ENCODE measurements at regions not wholly inside any gene's neighbourhood (a gene's known extent, or its start where the extent isn't known, plus 50 kb on each side); places are given as distances from the start of the nearest gene placed in this dataset.
"Not testable (repeated sequence)": the region's sequence is repeated elsewhere in the genome, so short reads cannot be mapped to it uniquely, and the experiment has no call there.

GRCh38 chr2:106009096-106009495 is 185.0 kb downstream of the UXS1 start:
- DNase-seq (ENCODE audit: low read depth), result no peak

GRCh38 chr2:106004851-106005250 is 189.2 kb downstream of the UXS1 start:
- no peak for DNase-seq (ENCODE audit: low read depth)

GRCh38 chr2:105999211-105999989 is 194.7 kb downstream of the UXS1 start:
- no peak for DNase-seq (ENCODE audit: low read depth)

GRCh38 chr2:105997711-105998110 is 196.4 kb downstream of the UXS1 start:
- no peak for DNase-seq (ENCODE audit: low read depth)

DNA sequence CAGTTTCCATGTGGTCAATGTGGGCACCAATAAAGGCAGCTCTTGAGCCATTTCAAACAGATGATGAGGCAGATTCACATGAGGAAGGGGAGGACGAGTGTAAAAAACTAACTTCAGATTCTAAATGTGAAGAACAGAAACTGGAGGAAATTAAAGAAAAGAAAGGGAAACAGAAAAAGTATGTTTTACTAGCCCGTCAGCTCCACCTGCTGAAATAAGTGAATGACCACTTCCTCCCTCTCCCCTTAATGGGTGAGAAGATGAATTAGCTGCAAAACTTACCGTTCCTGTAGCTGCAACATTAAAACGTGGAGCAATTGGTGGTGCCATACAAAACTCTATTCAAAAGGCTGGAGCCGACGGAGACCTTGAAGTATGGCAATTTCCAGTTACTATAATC is 203.5 kb downstream of the UXS1 start:
- DNase-seq (ENCODE audit: low read depth), result no peak

DNA sequence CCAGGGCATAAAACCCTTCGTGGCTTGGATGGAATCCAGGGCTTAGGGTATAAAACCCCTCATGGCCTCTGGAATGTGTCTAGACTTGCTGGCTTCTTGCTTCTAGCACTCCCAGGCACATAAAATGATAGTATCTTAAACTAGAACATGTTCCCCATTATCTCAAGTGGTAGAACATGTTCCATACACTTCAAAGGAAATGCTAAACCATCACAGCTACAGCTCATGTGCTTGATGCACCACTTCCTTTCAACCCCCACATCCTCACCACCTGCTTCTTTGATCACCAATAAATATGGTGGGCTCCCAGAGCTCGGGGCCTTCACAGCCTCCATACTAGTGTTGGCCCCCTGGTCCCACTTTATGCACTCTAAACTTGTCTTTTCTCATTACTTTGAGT is 204.3 kb downstream of the UXS1 start:
- not testable (repeated sequence) for DNase-seq (ENCODE audit: low read depth)

DNA sequence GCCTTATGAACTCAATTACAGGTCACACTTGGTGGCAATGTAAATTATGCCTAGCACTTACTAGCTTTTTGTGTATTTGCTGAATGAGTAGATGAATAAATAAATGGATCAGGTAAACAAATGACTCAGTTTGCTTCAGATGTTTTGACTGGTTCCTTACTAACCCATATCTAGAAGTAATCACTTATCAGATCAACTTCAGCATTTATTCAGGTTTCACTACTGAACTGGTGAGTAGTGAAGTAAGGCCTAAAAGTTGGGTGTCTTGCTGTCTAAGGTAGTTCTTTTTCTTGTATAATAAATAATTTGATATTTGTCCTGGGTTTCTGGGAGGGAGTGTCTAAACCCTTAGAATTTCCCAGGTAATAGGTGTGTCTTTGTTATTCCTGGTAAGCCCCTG is 205.0 kb downstream of the UXS1 start:
- no peak for DNase-seq (ENCODE audit: low read depth)

GRCh38 chr2:105977807-105978206 is 216.3 kb downstream of the UXS1 start:
- DNase-seq (ENCODE audit: low read depth), result no peak

DNA sequence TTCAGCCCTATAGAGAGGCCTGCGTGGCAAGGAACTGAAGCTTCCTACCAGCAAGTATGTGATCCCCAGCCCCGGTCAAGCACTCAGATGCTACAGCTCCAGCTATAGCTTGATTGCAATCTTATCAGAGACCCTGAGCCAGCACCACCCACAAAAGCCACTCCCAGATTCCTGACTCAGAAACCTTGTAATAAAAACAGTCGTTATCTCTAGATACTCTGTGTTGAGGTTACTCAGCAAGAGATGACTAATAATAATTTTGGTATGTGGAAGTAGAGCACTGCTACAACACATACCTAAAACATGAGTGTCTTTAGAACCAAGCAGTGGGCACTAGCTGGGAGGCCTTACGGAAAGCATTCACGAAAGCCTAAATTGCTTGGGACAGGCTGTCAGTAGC is 216.9 kb downstream of the UXS1 start:
- no peak for DNase-seq (ENCODE audit: low read depth)

DNA sequence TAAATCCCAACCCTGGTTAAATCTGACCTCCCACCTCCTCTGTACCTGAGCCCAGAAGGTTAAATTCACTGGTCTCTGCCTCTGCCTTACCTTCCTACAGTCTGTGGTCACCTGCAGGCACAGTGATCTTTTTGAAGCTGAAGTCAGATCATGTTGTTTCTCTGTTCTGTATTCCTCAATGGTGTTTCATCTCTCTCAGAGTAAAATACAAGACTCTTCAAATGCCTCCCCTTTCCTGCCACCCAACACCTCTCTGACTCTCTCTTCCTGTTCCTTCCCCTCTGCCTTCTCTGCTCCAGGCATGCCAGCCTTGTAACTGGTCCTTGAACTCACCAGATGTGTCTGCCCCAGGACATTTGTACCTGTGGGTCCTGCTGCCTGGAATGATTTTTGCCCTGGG is 219.3 kb downstream of the UXS1 start:
- DNase-seq (ENCODE audit: low read depth), result no peak

DNA sequence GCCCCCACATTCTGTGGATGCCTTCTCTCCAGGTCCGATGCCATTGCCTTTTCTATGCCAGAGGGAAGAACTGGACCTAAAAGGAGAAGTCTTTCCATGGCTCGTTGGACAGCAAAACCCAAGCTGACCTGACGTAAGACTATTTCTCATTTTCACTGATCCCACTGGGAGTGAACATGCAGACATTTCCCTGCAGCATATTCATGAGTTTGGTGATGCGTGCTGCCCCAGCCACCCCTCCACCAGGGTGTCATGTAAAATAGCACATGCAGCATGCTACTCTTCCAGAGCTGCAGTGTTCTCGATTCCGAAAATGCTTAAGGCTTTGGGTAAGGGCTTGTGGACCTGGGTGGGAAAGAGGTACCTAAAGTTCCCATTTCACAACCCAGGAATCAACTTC is 221.2 kb downstream of the UXS1 start:
- DNase-seq (ENCODE audit: low read depth), result no peak

GRCh38 chr2:105972246-105972645 is 221.9 kb downstream of the UXS1 start:
- no peak for DNase-seq (ENCODE audit: low read depth)

- no peak for DNase-seq (ENCODE audit: low read depth)
Observed at GRCh38 chr2:105969552-105969951, 224.5 kb downstream of the UXS1 start.

- DNase-seq (ENCODE audit: low read depth), result no peak
Observed at GRCh38 chr2:105962221-105962620, 217.5 kb downstream of the NCK2 start.

- DNase-seq (ENCODE audit: low read depth), result no peak
Observed at GRCh38 chr2:105961599-105962146, 217.0 kb downstream of the NCK2 start.

- DNase-seq (ENCODE audit: low read depth), result no peak
Observed at GRCh38 chr2:105959357-105959756, 214.6 kb downstream of the NCK2 start.

DNA sequence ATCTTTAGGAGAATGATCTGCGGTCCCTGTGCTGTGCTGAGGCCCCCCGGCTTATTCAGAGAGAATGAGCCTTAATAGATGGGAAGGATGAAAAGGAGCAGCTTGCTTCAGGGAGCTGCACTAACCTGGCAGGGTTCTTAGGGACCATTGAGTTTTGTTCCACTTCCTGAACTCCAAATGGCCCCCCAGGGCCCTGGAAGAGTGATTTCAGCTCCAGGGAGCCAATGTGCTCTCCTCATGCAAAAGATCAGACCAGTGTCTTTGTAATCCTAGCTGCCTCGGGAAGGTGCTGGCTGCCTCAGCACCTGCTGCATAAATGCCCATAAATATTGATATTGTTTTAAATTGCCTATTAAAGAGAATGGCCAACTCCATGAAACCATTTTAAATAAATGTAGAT is 210.2 kb downstream of the NCK2 start:
- DNase-seq (ENCODE audit: low read depth), result no peak

DNA sequence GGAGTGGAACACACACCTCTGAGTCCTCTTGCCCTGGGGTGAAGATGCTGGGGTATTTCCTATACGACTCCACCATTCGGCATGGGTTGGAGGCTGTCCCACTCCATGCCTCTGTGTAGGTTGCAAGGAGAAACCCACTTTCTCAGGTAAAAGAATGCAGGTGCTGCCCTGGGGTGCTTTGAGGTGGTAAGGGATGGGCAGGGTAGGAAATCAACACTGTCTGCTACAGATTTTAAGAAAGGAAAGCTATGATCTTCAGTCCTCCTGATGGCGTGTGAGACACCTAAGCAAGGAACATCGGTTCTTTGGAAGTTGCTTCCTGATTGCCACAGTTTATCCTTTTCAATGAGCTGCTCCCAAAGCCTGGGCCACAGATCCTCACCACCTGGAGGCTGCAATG is 209.2 kb downstream of the NCK2 start:
- DNase-seq (ENCODE audit: low read depth), result no peak

GRCh38 chr2:105952131-105952530 is 207.4 kb downstream of the NCK2 start:
- DNase-seq (ENCODE audit: low read depth), result no peak

- no peak for DNase-seq (ENCODE audit: low read depth)
Observed at GRCh38 chr2:105951384-105951694, 206.6 kb downstream of the NCK2 start.

- DNase-seq (ENCODE audit: low read depth), result no peak
Observed at GRCh38 chr2:105950521-105951383, 206.0 kb downstream of the NCK2 start.

- DNase-seq (ENCODE audit: low read depth), result no peak
Observed at GRCh38 chr2:105943977-105944376, 199.3 kb downstream of the NCK2 start.

All from activated T-helper 9 cell treated with anti-CD3 and anti-CD28 coated beads, Interleukin-2, amount 50 U/mL, for 16 hours (primary cell).